GM12864 (cell line): ENCODE measurements at regions not wholly inside any gene's neighbourhood (a gene's known extent, or its start where the extent isn't known, plus 50 kb on each side); places are given as distances from the start of the nearest gene placed in this dataset.

Source experiments
- DNase-seq: peaks from one replicate; pipeline ENCODE4 v3.0.0-alpha.2; 2011; ENCODE audit warnings: low read depth
- H3K4me3 ChIP-seq: 2 replicates; pipeline ENCODE4 v1.5.1; 2011; ENCODE audit warnings: mild to moderate bottlenecking, low read depth, low read length, control low read depth
- TF ChIP-seq, protein P1 (sequence below): IDR thresholded peaks from 2 replicates; pipeline ENCODE4 v1.5.1; 2011; ENCODE audit warnings: low read depth, mild to moderate bottlenecking, moderate library complexity, low read length, control low read depth, inconsistent platforms; ENCODE audit errors: missing control alignments

GRCh38 chr7:25756601-25757000 is 395.4 kb upstream of the NFE2L3 start:
- H3K4me3 ChIP-seq: no peak overlapping the region
- TF ChIP-seq, protein P1, sequence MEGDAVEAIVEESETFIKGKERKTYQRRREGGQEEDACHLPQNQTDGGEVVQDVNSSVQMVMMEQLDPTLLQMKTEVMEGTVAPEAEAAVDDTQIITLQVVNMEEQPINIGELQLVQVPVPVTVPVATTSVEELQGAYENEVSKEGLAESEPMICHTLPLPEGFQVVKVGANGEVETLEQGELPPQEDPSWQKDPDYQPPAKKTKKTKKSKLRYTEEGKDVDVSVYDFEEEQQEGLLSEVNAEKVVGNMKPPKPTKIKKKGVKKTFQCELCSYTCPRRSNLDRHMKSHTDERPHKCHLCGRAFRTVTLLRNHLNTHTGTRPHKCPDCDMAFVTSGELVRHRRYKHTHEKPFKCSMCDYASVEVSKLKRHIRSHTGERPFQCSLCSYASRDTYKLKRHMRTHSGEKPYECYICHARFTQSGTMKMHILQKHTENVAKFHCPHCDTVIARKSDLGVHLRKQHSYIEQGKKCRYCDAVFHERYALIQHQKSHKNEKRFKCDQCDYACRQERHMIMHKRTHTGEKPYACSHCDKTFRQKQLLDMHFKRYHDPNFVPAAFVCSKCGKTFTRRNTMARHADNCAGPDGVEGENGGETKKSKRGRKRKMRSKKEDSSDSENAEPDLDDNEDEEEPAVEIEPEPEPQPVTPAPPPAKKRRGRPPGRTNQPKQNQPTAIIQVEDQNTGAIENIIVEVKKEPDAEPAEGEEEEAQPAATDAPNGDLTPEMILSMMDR: no peak
- DNase-seq: no peak

DNA sequence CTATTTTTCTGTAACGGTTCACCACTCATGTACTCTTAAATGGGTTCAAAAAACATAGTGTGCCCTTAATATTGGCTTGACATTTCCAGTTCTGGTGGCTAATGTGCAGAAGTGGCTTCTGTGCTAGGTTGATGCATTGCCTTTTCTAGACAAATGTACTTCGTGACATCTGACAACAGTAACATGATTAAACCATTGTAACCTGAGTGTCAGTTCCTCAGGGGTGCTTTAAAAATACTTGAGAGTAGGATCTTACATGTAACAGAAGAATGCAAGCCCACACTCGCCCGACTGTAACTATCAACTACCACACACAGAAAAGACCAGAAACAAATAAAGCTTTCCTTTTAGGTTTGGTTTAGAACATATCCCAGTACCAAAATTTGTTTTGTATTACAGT is 393.4 kb upstream of the NFE2L3 start:
- DNase-seq: no peak
- TF ChIP-seq, protein P1: no peak
- no peak overlapping the region for H3K4me3 ChIP-seq

- DNase-seq: no peak
- TF ChIP-seq, protein P1: no peak
- H3K4me3 ChIP-seq: no peak overlapping the region
These were observed 392.7 kb upstream of the NFE2L3 start for GRCh38 chr7:25759286-25759685.

DNA sequence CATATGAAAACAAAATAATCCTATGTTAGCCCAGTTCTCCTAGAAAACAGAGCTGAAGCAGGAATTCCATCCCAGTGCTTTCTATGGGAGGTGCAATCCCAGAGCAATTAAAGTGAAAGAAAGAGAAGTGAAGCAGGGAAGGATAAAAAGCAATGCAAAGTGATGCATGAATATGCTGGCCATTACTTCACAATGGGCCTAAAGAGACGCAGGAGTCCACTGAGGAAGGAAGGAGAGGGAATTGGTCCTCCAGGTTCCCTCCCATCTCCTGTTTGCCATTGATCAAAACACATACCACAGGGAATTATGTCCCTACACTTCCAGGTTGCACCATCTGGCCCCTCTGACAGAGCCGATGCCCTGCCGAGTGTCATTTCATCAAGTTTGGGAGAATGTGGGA is 392.2 kb upstream of the NFE2L3 start:
- no peak for DNase-seq
- TF ChIP-seq, protein P1: no peak
- no peak overlapping the region for H3K4me3 ChIP-seq

DNA sequence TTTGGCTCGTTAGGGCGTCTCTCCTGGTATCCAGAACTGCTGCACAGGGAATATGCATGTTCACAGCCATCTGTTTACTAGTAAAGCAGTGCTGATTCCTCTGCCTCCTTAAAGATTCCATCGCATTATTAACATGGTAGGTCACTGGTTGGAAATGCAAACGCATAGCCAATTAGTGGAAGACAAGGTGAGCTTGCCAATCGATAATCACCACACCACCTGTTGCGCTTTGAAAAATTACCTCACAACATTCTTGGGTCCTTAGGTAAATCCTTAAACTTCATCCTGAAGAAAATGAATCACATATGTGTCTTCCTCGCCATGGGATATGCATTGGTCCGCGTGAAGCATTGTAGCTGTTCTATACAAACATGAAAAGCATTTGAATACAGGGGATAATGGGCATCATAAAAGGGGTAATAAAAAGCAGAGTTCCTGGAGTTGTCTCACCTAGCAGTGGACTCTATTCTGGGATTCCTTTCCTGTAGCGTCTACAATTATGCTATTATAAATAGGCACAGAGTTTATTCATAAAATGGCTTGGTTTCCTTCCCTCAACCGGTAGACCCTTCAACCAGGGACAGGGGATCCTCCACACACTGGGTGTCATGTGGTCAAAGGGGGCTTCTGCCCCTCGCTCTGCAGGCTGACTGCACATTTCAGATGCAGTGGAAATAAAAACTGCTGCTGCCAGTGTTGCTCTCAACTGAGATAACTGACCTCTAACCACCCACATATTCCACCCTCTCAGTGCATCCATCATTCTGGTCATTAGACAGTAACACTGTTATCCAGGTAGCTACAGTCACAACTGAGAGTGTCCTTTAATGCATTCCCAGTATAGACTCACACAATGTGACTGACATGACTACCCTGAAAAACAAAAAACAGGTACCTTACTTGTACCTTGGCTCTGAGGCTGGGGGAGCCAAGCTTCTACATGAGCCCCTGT is 389.2 kb upstream of the NFE2L3 start:
- no peak overlapping the region for H3K4me3 ChIP-seq
- no peak for DNase-seq
- TF ChIP-seq, protein P1: no peak

DNA sequence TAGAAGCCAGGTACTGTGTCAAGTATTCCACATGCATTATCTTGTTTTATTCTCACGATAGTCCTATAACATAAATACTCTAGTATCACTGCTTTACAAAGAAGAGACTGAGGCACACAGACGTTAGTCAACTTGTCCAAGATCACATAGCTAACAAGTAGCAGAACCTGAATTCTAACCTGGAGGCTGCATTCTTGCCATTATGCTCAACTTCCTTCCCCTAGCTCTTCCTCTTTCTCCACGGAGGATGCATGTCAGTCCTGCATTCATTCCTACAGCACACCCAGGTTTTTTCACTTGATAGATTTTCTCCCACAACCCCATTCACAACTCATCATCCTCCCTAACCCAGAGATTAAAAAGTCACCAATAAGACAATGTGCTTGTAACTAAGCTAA is 388.5 kb upstream of the NFE2L3 start:
- TF ChIP-seq, protein P1: no peak
- no peak overlapping the region for H3K4me3 ChIP-seq
- no peak for DNase-seq
